GM10248 (cell line): ENCODE measurements at regions not wholly inside any gene's neighbourhood (a gene's known extent, or its start where the extent isn't known, plus 50 kb on each side); places are given as distances from the start of the nearest gene placed in this dataset.
"Not testable (repeated sequence)": the region's sequence is repeated elsewhere in the genome, so short reads cannot be mapped to it uniquely, and the experiment has no call there.

Experiments
- CTCF ChIA-PET: fragments of 300-600 bp; sonication (Branson Sonifier 250); formaldehyde crosslinking; extraction: SDS; loops from one replicate; lab custom pipeline; 2021; ENCODE audit warnings: antibody characterized with exemption; lab: Yijun Ruan, JAX
- POLR2A ChIA-PET: fragments of 350-650 bp; sonication (Branson Sonifier 250); formaldehyde crosslinking; extraction: SDS; loops from one replicate; lab custom pipeline; 2020; ENCODE audit warnings: antibody characterized with exemption; lab: Yijun Ruan, JAX
- DNase-seq: peaks from one replicate; pipeline ENCODE4 v3.0.0; 2012; ENCODE audit errors: extremely low spot score
- CTCF ChIP-seq: IDR thresholded peaks from 2 replicates; pipeline ENCODE4 v1.5.1; 2012; ENCODE audit warnings: mild to moderate bottlenecking, low read depth; ENCODE audit errors: extremely low read depth, missing control alignments, control extremely low read depth

- CTCF ChIA-PET: no interaction called here
- DNase-seq: no peak
- POLR2A ChIA-PET: no interaction called here
- no peak for TF ChIP-seq CTCF
Measured at GRCh38 chr12:124676714-124677462, 109.5 kb upstream of the NCOR2 start.

- DNase-seq: no peak
Measured at GRCh38 chr12:124675881-124676713, 108.7 kb upstream of the NCOR2 start.

GRCh38 chr12:124674937-124675336, 107.5 kb upstream of the NCOR2 start:
- ChIA-PET CTCF (no interaction called here), POLR2A (no interaction called here)
- no peak for TF ChIP-seq CTCF
- no peak for DNase-seq

More at GRCh38 chr12:124675881-124676713, 108.7 kb upstream of the NCOR2 start:
- POLR2A ChIA-PET: no interaction called here
- no peak for TF ChIP-seq CTCF
- CTCF ChIA-PET: no interaction called here

- ChIA-PET CTCF (no interaction called here), POLR2A (no interaction called here)
- DNase-seq: no peak
- TF ChIP-seq CTCF: no peak
Measured at GRCh38 chr12:124673801-124674617, 106.6 kb upstream of the NCOR2 start.

GRCh38 chr12:124669271-124669721, 101.9 kb upstream of the NCOR2 start:
- POLR2A ChIA-PET, DNase-seq: not testable (repeated sequence)
- CTCF ChIA-PET: interaction anchor here (2.3 kb wide), 1 partner anchor 17 kb away, joined by 5 read pairs; no protein-coding TSS in a partner anchor

GRCh38 chr12:124668602-124669001, 101.2 kb upstream of the NCOR2 start:
- no peak for TF ChIP-seq CTCF
- DNase-seq: no peak

More at GRCh38 chr12:124668602-124669001, 101.2 kb upstream of the NCOR2 start:
- ChIA-PET POLR2A (no interaction called here), CTCF (interaction anchor here (2.3 kb wide), 1 partner anchor 16 kb away, joined by 5 read pairs; no protein-coding TSS in a partner anchor)
